ENCODE measurements at regions not wholly inside any gene's neighbourhood (a gene's known extent, or its start where the extent isn't known, plus 50 kb on each side); places are given as distances from the start of the nearest gene placed in this dataset.

GRCh38 chr10:57341294-57341693 is 926.4 kb downstream of the IPMK start:
- no peak for TF ChIP-seq CTCF (IDR thresholded peaks at IDR 0.05)
- WGBS, 3 donors: 80 to 90% (median 81%) methylated on average over 7 of the region's 7 CpGs
- ATAC-seq (no peak), DNase-seq (no peak)
- Histone ChIP-seq H3K27ac (no peak overlapping the region), H3K36me3 (ENCODE audit: insufficient read depth in 1 of 2, low read depth in 1 of 2) (no peaks in the 10 kb centered on the region), H3K27me3 (ENCODE audit: insufficient read depth in 3 of 3, low read length in 2 of 3) (no peaks in the 10 kb centered on the region), H3K9me3 (no peaks in the 10 kb centered on the region), H3K4me1 (no peaks in the 10 kb centered on the region), H3K4me3 (no peak overlapping the region)
- intact Hi-C loops (cut with DNase I): loop anchor here in 1 of 2 donors (10.0 kb wide), 1 partner anchor 814 kb away; no protein-coding TSS in a partner anchor

DNA sequence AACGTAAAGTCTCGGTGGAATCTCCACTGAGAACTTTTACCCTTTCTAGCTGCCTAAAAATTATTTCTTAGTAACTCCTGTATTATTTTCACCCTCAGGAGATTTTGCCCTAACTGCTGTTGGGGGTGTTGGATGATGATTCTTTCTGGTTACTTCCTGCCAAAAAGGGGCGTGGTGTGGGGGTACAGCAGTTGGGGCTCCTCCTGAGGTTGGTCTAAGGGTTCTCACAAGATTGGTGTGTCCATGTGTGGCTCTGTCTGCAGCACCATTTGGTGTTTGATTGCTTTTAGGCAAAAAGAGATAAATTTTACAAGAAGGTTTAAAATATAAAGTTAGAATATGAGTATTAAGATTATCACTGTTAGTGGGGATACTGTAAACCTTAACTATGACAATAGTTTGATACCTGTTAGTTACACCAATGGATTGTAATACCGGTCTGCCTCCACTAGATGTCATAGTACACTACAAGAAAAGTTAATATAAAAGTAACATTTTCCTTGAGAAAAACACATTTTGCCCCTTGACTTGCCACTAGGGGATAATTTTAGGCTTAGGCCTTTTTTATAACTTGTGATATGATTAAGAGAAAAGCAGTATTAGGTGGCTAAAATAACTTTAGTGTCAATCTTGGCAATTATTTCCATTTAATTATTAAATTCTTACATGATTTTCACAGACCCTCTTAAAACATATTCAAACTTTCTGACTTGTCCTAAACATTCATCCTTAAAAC is 928.7 kb downstream of the IPMK start:
- Histone ChIP-seq H3K4me1 (no peaks in the 10 kb centered on the region), H3K4me3 (no peak overlapping the region), H3K9me3 (no peaks in the 10 kb centered on the region), H3K27me3 (ENCODE audit: insufficient read depth in 3 of 3, low read length in 2 of 3) (no peaks in the 10 kb centered on the region), H3K36me3 (ENCODE audit: insufficient read depth in 1 of 2, low read depth in 1 of 2) (no peaks in the 10 kb centered on the region), H3K27ac (no peak overlapping the region)
- intact Hi-C loops (cut with DNase I): loop anchor here in 1 of 2 donors (10.0 kb wide), 1 partner anchor 816 kb away; no protein-coding TSS in a partner anchor
- ATAC-seq: no peak
- TF ChIP-seq CTCF (IDR thresholded peaks at IDR 0.05): peak; percentile 51
- no peak for DNase-seq
- 16 to 23% (median 18%) methylated on average over 4 of the region's 4 CpGs for WGBS, 3 donors

DNA sequence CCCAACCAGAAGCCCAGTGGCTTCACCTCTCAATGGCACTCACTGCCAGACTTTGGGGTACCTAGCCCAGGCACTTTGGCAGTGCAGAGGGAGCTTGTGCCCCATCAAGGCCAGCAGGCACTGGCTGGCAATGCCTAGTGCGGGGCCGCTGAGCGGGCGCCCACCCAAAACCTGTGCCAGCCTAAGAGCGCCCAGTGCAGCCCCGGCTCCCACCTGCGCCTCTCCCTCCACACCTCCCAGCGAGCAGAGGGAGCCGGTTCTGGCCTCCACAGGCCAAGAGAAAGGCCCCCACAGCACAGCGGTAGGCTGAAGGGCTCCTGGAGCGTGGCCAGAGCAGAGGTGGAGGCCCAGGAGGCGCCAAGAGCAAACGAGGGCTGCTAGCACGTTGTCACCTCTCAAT is 930.8 kb downstream of the IPMK start:
- no peak for DNase-seq
- Histone ChIP-seq H3K4me3 (no peak overlapping the region), H3K4me1 (no peaks in the 10 kb centered on the region), H3K9me3 (no peaks in the 10 kb centered on the region), H3K27ac (no peak overlapping the region), H3K27me3 (ENCODE audit: insufficient read depth in 3 of 3, low read length in 2 of 3) (no peaks in the 10 kb centered on the region), H3K36me3 (ENCODE audit: insufficient read depth in 1 of 2, low read depth in 1 of 2) (no peaks in the 10 kb centered on the region)
- ATAC-seq: no peak
- WGBS, 3 donors: 88 to 91% (median 91%) methylated on average over 14 of the region's 14 CpGs
- no peak for TF ChIP-seq CTCF (IDR thresholded peaks at IDR 0.05)
- intact Hi-C loops (cut with DNase I): loop anchor here in 1 of 2 donors (10.0 kb wide), 1 partner anchor 818 kb away; no protein-coding TSS in a partner anchor

DNA sequence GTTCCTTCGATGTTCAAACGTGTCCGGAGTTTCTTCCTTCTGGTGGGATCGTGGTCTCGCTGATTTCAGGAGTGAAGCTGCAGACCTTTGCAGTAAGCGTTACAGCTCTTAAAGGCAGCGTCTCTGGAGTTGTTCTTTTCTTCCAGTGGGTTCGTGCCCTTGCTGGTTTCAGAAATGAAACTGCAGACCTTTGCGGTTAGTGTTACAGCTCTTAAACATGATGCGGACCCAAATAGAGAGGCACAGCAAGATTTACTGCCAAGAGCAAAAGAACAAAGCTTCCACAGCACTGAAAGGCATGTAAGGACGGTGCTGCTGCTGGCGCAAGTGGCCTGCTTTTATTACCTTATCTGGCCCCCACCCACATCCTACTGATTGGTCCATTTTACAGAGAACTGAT is 931.4 kb downstream of the IPMK start:
- Histone ChIP-seq H3K4me3 (no peak overlapping the region), H3K9me3 (no peaks in the 10 kb centered on the region), H3K27me3 (ENCODE audit: insufficient read depth in 3 of 3, low read length in 2 of 3) (no peaks in the 10 kb centered on the region), H3K27ac (no peak overlapping the region), H3K4me1 (no peaks in the 10 kb centered on the region), H3K36me3 (ENCODE audit: insufficient read depth in 1 of 2, low read depth in 1 of 2) (no peaks in the 10 kb centered on the region)
- 24 to 42% (median 29%) methylated on average over 12 of the region's 12 CpGs for WGBS, 3 donors
- no peak for TF ChIP-seq CTCF (IDR thresholded peaks at IDR 0.05)
- intact Hi-C loops (cut with DNase I): loop anchor here in 1 of 2 donors (10.0 kb wide), 1 partner anchor 818 kb away; no protein-coding TSS in a partner anchor
- no peak for DNase-seq
- no peak for ATAC-seq
